Fibroblast of mammary gland (primary cell): ENCODE measurements at regions not wholly inside any gene's neighbourhood (a gene's known extent, or its start where the extent isn't known, plus 50 kb on each side); places are given as distances from the start of the nearest gene placed in this dataset.
A peak's percentile ranks its signal among the peaks of the same experiment; 100 is the strongest.
"Not testable (repeated sequence)": the region's sequence is repeated elsewhere in the genome, so short reads cannot be mapped to it uniquely, and the experiment has no call there.

Source experiments
- DNase-seq: peaks from one replicate; pipeline ENCODE4 v3.0.0-alpha.2; 2010; ENCODE audit warnings: low read depth
- H3K4me3 ChIP-seq: 2 replicates; pipeline ENCODE4 v1.5.1; 2011; ENCODE audit warnings: low read depth, mild to moderate bottlenecking, low read length, moderate library complexity; ENCODE audit not compliant: control insufficient read depth
- TF ChIP-seq, protein P1 (sequence below): conservative IDR thresholded peaks from 2 replicates; pipeline ENCODE4 v1.5.1; 2011; ENCODE audit warnings: low read depth, low read length, inconsistent platforms; ENCODE audit not compliant: control insufficient read depth, insufficient read depth

- TF ChIP-seq, protein P1, sequence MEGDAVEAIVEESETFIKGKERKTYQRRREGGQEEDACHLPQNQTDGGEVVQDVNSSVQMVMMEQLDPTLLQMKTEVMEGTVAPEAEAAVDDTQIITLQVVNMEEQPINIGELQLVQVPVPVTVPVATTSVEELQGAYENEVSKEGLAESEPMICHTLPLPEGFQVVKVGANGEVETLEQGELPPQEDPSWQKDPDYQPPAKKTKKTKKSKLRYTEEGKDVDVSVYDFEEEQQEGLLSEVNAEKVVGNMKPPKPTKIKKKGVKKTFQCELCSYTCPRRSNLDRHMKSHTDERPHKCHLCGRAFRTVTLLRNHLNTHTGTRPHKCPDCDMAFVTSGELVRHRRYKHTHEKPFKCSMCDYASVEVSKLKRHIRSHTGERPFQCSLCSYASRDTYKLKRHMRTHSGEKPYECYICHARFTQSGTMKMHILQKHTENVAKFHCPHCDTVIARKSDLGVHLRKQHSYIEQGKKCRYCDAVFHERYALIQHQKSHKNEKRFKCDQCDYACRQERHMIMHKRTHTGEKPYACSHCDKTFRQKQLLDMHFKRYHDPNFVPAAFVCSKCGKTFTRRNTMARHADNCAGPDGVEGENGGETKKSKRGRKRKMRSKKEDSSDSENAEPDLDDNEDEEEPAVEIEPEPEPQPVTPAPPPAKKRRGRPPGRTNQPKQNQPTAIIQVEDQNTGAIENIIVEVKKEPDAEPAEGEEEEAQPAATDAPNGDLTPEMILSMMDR = no peak
- DNase-seq = no peak
These were observed 195.0 kb upstream of the GPRIN3 start for GRCh38 chr4:89502581-89502980.

DNA sequence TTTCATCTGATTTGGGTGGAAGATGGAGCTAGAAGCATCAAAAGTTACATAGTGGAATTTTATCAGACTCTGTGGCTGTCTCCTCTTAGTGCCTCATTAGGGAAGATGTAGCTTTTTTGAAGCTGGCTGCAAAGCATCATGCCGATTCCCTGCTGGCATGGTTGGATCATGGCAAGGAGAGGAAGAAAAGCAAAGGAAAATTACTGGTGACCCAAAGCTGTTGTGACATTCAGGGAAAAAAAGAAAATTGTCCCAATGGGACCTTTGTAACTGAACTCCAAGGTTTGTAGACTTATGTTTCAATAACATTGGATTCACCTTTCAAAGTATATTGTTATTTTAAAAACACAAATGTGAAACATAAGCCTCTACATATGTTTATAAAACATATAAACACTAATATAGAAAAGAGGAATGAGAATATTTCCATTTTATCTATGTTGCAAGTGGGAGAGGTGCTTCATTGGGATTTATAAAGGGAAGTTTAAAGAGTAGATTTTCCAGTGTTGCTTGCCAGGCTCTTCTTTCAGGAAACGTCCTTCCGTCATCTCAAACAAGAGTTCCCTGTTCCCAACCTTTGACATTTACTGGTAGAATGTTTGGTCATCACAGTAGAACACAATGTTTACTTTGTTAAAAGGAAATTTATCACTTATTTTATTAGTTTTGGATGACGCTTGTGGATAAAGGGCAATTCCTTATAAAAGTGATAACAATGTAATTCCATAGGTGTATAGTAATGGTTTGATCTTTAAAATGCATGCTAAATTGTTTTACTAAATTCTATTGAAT lies 190.1 kb upstream of the GPRIN3 start:
- H3K4me3 ChIP-seq = no peak overlapping the region
- TF ChIP-seq, protein P1 = no peak
- peak; percentile 16 for DNase-seq

More at GRCh38 chr4:89502581-89502980, 195.0 kb upstream of the GPRIN3 start:
- H3K4me3 ChIP-seq = no peak overlapping the region

GRCh38 chr4:89496851-89497250 lies 189.3 kb upstream of the GPRIN3 start:
- DNase-seq = peak; percentile 41
- no peak overlapping the region for H3K4me3 ChIP-seq
- TF ChIP-seq, protein P1 = no peak

DNA sequence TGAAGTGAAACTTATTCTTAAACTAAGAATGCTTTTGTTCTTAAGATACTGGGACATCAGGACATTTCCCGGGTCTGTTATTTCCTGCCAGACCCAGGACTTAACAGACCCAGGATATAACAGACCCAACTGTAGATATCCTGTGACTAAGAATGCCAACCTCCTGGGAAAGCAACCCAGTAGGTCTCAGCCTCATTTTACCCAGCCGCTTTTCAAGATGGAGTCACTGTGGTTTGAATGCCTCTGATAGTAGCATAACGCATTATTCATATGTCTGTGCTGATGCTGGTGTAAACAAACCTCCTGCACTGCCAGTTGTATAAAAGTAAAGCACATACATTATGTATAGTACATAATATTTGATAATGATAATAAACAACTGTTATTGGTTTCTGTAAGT lies 185.8 kb upstream of the GPRIN3 start:
- DNase-seq = no peak
- TF ChIP-seq, protein P1 = no peak
- H3K4me3 ChIP-seq = no peak overlapping the region

DNA sequence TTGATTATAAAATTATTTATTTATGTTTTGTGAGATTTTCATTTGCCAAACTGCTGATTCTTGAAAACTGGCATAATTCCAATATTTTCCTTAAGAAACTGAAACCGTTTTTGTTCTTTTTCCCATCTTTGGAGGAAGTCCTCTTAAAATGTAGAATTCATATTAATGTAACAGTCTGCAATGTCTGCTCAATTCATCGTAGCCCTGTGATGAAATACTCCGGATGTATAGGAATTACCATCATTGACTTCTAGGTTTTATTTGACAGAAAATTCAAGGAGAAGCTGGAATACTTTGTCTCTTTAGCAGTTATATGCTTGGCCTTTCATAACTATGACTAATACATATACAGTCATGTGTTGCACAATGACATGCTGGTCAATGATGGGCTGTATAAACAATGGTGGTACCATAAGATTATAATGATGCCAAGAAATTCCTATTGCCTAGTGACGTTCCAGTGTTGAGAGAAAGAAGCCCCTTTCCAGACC lies 185.0 kb upstream of the GPRIN3 start:
- peak; percentile 93 for DNase-seq
- TF ChIP-seq, protein P1 = no peak
- H3K4me3 ChIP-seq = no peak overlapping the region

- H3K4me3 ChIP-seq = no peak overlapping the region
- no peak for DNase-seq
- TF ChIP-seq, protein P1 = no peak
These were observed 184.2 kb upstream of the GPRIN3 start for GRCh38 chr4:89491761-89492160.

- H3K4me3 ChIP-seq, DNase-seq: not testable (repeated sequence)
These were observed 182.4 kb upstream of the GPRIN3 start for GRCh38 chr4:89489921-89490431.
